ENCODE measurements at regions not wholly inside any gene's neighbourhood (a gene's known extent, or its start where the extent isn't known, plus 50 kb on each side); places are given as distances from the start of the nearest gene placed in this dataset.
"Not testable (repeated sequence)": the region's sequence is repeated elsewhere in the genome, so short reads cannot be mapped to it uniquely, and the experiment has no call there.

GRCh38 chr18:39574897-39575296, 2009.3 kb upstream of the CELF4 start:
- no peak overlapping the region for H3K4me3 ChIP-seq (ENCODE audit: low read depth, low read length)
- no peaks in the 10 kb centered on the region for H3K36me3 ChIP-seq (ENCODE audit: control insufficient read depth, insufficient read depth, low read length)
- no peak for TF ChIP-seq CTCF (IDR thresholded peaks at IDR 0.05; ENCODE audit: insufficient read depth, low read length, poor library complexity, severe bottlenecking)
- H3K27me3 ChIP-seq (ENCODE audit: control insufficient read depth, insufficient read depth, low read length): no peaks in the 10 kb centered on the region
- no peak for DNase-seq (ENCODE audit: low read depth)

GRCh38 chr18:39571511-39571910, 2005.9 kb upstream of the CELF4 start:
- peak; percentile 26 for TF ChIP-seq CTCF (IDR thresholded peaks at IDR 0.05; ENCODE audit: insufficient read depth, low read length, poor library complexity, severe bottlenecking)
- Histone ChIP-seq H3K36me3 (ENCODE audit: control insufficient read depth, insufficient read depth, low read length) (no peaks in the 10 kb centered on the region), H3K27me3 (ENCODE audit: control insufficient read depth, insufficient read depth, low read length) (no peaks in the 10 kb centered on the region), H3K4me3 (ENCODE audit: low read depth, low read length) (no peak overlapping the region)
- no peak for DNase-seq (ENCODE audit: low read depth)

- not testable (repeated sequence) for H3K27me3 ChIP-seq (ENCODE audit: control insufficient read depth, insufficient read depth, low read length); H3K36me3 ChIP-seq (ENCODE audit: control insufficient read depth, insufficient read depth, low read length); H3K4me3 ChIP-seq (ENCODE audit: low read depth, low read length); DNase-seq (ENCODE audit: low read depth)
Observed at GRCh38 chr18:39565551-39566230, 2000.1 kb upstream of the CELF4 start.

- no peaks in the 10 kb centered on the region for H3K27me3 ChIP-seq (ENCODE audit: control insufficient read depth, insufficient read depth, low read length)
- no peak for DNase-seq (ENCODE audit: low read depth)
- TF ChIP-seq CTCF (IDR thresholded peaks at IDR 0.05; ENCODE audit: insufficient read depth, low read length, poor library complexity, severe bottlenecking): no peak
- no peaks in the 10 kb centered on the region for H3K36me3 ChIP-seq (ENCODE audit: control insufficient read depth, insufficient read depth, low read length)
- no peak overlapping the region for H3K4me3 ChIP-seq (ENCODE audit: low read depth, low read length)
Observed at GRCh38 chr18:39564716-39565115, 1999.1 kb upstream of the CELF4 start.

- no peak for DNase-seq (ENCODE audit: low read depth)
- TF ChIP-seq CTCF (IDR thresholded peaks at IDR 0.05; ENCODE audit: insufficient read depth, low read length, poor library complexity, severe bottlenecking): no peak
- Histone ChIP-seq H3K27me3 (ENCODE audit: control insufficient read depth, insufficient read depth, low read length) (no peaks in the 10 kb centered on the region), H3K4me3 (ENCODE audit: low read depth, low read length) (no peak overlapping the region), H3K36me3 (ENCODE audit: control insufficient read depth, insufficient read depth, low read length) (no peaks in the 10 kb centered on the region)
Observed at GRCh38 chr18:39561126-39561525, 1995.5 kb upstream of the CELF4 start.

- H3K27me3 ChIP-seq (ENCODE audit: control insufficient read depth, insufficient read depth, low read length): no peaks in the 10 kb centered on the region
- no peaks in the 10 kb centered on the region for H3K36me3 ChIP-seq (ENCODE audit: control insufficient read depth, insufficient read depth, low read length)
- DNase-seq (ENCODE audit: low read depth): no peak
- H3K4me3 ChIP-seq (ENCODE audit: low read depth, low read length): no peak overlapping the region
- no peak for TF ChIP-seq CTCF (IDR thresholded peaks at IDR 0.05; ENCODE audit: insufficient read depth, low read length, poor library complexity, severe bottlenecking)
Observed at GRCh38 chr18:39558658-39559057, 1993.1 kb upstream of the CELF4 start.

Measured in kidney epithelial cell (primary cell).